AG09319 (cell line): ENCODE measurements at regions not wholly inside any gene's neighbourhood (a gene's known extent, or its start where the extent isn't known, plus 50 kb on each side); places are given as distances from the start of the nearest gene placed in this dataset.

Experiments
- DNase-seq: peaks from one replicate; pipeline ENCODE4 v3.0.0-alpha.2; 2010; ENCODE audit warnings: low read depth; ENCODE audit errors: extremely low read depth
- TF ChIP-seq, protein P1 (sequence below): IDR thresholded peaks from 2 replicates; pipeline ENCODE4 v1.5.1; 2011; ENCODE audit warnings: low read depth, mild to moderate bottlenecking, inconsistent platforms, low read length, moderate library complexity

DNA sequence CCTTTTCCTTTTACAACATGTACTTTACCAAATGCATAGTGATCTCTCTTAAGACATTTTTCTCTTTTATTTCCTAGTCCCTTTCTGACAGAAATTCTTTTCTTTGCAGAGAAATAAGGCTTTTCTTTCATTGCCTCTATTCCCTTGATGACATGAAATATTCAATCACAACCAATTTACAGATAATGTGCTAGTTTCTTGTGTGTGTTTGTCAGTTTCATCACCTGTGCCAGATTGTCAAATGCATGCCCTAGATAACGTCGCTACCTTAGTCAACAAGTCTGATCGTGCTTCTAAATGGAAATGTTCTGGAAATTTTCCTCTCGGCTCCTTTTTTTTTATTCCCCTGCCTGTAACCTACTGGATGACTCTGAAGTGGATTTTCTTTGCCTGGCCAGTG is 478.1 kb downstream of the KLF5 start:
- TF ChIP-seq, protein P1, sequence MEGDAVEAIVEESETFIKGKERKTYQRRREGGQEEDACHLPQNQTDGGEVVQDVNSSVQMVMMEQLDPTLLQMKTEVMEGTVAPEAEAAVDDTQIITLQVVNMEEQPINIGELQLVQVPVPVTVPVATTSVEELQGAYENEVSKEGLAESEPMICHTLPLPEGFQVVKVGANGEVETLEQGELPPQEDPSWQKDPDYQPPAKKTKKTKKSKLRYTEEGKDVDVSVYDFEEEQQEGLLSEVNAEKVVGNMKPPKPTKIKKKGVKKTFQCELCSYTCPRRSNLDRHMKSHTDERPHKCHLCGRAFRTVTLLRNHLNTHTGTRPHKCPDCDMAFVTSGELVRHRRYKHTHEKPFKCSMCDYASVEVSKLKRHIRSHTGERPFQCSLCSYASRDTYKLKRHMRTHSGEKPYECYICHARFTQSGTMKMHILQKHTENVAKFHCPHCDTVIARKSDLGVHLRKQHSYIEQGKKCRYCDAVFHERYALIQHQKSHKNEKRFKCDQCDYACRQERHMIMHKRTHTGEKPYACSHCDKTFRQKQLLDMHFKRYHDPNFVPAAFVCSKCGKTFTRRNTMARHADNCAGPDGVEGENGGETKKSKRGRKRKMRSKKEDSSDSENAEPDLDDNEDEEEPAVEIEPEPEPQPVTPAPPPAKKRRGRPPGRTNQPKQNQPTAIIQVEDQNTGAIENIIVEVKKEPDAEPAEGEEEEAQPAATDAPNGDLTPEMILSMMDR, result no peak

DNA sequence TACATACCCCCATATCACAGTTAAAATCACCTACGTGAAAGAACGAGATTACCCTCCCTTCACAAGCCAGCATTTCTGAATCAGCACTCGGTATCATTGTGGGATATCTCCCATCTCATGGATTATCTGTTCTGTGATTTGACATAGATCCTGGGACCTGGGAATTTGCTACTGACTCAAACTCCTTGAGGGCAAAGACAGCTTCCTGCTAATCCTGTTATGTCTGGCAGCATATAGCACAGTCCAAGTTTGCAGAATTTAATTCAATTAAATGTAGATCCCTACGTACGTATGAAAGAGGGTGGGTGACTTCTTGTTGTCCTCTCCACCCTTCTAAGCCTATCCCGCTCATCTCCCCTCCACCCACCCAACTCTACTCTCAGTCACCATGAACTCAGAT is 476.5 kb downstream of the KLF5 start:
- TF ChIP-seq, protein P1, result no peak
- DNase-seq, result no peak

More for the DNA sequence above, 478.1 kb downstream of the KLF5 start:
- DNase-seq, result no peak

DNA sequence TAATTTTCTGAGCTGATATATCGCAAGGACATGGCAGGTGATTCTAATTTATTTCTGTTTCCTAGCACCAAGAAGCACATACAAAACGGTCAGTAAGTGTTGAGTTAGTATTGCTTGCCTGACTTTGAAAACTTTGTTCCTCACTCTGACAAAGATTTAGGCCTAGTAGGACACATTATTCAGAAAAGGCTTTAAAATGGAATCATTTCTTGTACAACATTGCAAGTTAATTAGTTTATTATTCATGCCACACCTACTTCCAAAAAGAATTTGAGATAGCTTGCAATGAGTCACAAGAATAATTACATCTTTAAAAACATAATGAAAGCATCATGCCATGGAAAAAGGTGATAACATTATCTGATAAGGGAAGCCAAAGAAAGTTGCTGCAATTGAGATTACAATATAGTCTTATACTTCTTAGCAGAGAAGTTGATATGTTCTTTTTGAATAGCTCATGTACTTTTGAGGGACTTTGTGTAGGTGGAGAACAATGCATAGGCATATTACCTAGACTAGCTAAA is 474.2 kb downstream of the KLF5 start:
- no peak for DNase-seq
- TF ChIP-seq, protein P1, result no peak

DNA sequence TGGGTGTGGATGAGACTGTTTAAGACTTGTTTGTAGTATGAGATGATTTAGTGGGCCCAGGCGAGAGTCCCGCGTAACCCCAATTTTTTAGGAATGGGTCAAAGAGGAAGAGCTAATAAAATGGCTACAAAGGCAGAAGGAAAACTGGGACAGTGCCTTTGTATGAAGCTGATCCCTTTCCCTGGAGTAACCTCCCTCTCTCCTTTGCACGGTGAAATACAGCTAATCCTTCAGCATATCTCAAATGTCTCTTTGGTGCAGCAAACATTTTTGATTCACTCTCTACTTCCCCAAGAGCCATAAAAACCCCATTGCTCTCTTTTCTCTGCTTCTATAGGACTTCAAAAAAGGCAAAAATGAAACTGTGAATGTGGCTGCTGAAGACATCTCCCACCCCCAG is 473.8 kb downstream of the KLF5 start:
- TF ChIP-seq, protein P1, result no peak
- no peak for DNase-seq

DNA sequence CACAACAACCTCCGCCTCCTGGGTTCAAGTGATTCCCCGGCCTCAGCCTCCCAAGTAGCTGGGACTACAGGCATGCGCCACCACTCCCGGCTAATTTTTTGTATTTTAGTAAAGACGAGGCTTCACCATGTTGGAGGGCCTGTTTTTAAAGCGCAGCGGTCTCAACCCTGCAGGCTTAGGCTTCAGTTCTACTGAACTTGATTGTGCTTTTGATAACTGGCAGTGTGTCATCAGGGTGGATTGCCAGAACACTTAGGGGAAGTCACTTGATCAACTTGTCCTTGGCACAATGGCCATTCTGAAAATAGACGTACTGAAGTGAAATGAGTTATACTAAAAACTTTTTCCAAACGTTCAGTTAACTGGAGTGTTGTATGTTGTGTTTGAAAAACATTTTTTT is 472.2 kb downstream of the KLF5 start:
- TF ChIP-seq, protein P1, result no peak

DNA sequence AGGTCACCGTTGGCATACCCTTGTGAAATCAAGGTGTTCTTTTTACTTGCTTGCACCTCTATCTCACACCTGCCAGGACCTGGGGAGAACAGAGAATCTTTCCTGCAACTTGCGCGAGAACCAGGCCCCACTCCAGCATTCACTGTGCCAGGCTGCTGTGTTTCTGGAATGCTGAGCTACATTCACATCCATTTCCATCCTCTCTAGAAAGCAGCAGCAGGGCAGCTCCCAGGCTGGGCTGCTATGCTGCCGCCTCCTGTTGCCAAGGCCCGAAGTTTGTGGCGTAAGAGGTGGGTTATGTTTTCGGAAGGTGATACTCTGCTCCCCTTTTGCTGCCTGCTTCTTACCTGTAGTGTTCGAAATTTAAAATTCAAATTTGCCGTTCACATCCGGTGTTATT is 464.1 kb downstream of the KLF5 start:
- no peak for DNase-seq
- TF ChIP-seq, protein P1, result no peak

More for the DNA sequence above, 472.2 kb downstream of the KLF5 start:
- no peak for DNase-seq

DNA sequence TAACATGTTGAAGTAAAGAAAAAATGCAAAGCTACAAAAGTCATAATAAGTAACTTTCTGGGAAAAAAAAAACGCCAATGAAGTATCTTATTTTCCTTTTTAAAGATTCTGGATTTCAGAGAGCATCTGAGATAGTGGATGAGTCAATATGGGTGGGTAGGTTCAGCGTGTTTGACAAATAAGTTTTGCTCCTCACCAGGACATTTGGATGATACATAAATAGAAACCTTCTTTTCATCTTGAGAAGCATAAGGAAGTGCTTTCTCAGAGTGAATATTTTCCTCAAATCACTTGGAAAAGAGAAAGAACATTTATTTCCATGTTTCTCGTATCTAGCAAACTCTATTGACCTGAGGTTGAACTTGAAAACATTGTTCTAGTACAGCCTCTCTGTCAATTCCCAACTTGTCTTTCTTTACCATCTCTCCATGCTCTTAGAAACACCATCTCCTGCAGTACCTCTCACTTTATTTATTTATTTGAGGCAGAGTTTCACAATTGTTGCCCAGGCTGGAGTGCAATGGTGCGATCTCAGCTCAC is 463.2 kb downstream of the KLF5 start:
- TF ChIP-seq, protein P1, result no peak

More for the DNA sequence above, 463.2 kb downstream of the KLF5 start:
- DNase-seq, result no peak
